ENCODE measurements at regions not wholly inside any gene's neighbourhood (a gene's known extent, or its start where the extent isn't known, plus 50 kb on each side); places are given as distances from the start of the nearest gene placed in this dataset.

DNA sequence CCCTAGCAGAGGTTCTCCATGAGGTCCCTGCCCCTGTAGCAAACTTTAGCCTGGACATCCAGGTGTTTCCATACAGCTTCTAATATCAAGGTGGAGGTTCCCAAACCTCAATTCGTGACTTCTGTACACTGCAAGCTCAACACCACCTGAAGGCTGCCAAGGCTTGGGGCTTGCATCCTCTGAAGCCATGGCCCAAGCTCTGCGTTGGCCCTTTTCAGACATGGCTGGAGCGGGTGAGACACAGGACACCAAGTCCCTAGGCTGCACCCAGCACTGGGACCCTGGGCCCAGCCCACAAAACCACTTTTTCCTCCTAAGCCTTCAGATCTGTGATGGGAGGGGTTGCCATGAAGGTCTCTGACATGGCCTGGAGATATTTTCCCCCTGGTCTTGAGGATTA is 1292.0 kb downstream of the CDH8 start:
- TF ChIP-seq, protein P1, sequence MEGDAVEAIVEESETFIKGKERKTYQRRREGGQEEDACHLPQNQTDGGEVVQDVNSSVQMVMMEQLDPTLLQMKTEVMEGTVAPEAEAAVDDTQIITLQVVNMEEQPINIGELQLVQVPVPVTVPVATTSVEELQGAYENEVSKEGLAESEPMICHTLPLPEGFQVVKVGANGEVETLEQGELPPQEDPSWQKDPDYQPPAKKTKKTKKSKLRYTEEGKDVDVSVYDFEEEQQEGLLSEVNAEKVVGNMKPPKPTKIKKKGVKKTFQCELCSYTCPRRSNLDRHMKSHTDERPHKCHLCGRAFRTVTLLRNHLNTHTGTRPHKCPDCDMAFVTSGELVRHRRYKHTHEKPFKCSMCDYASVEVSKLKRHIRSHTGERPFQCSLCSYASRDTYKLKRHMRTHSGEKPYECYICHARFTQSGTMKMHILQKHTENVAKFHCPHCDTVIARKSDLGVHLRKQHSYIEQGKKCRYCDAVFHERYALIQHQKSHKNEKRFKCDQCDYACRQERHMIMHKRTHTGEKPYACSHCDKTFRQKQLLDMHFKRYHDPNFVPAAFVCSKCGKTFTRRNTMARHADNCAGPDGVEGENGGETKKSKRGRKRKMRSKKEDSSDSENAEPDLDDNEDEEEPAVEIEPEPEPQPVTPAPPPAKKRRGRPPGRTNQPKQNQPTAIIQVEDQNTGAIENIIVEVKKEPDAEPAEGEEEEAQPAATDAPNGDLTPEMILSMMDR (conservative IDR thresholded peaks at IDR 0.05; ENCODE audit: low read length), result no peak
- DNase-seq (ENCODE audit: low read depth), result no peak
- no peak overlapping the region for H3K4me3 ChIP-seq (ENCODE audit: low read length)

DNA sequence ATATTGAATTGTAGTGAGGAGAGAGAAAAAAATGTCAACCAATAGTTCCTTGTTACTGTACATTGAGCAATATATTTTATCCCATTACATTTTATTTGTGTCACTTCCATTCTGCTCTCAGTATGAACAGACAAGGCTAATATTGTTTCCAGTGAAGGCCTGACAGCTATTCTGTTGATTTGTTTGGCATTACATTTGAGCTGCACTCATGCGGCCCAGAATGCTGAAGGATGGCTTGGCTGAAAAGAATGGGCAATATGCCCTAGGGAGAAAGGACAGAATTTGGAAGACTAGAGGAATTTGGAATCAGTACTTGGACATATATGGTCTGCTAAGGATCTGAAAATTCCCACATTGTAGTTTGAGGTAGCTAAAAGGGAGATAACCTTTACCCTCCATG is 1294.4 kb downstream of the CDH8 start:
- TF ChIP-seq, protein P1 (conservative IDR thresholded peaks at IDR 0.05; ENCODE audit: low read length), result no peak
- DNase-seq (ENCODE audit: low read depth), result no peak
- H3K4me3 ChIP-seq (ENCODE audit: low read length), result no peak overlapping the region

DNA sequence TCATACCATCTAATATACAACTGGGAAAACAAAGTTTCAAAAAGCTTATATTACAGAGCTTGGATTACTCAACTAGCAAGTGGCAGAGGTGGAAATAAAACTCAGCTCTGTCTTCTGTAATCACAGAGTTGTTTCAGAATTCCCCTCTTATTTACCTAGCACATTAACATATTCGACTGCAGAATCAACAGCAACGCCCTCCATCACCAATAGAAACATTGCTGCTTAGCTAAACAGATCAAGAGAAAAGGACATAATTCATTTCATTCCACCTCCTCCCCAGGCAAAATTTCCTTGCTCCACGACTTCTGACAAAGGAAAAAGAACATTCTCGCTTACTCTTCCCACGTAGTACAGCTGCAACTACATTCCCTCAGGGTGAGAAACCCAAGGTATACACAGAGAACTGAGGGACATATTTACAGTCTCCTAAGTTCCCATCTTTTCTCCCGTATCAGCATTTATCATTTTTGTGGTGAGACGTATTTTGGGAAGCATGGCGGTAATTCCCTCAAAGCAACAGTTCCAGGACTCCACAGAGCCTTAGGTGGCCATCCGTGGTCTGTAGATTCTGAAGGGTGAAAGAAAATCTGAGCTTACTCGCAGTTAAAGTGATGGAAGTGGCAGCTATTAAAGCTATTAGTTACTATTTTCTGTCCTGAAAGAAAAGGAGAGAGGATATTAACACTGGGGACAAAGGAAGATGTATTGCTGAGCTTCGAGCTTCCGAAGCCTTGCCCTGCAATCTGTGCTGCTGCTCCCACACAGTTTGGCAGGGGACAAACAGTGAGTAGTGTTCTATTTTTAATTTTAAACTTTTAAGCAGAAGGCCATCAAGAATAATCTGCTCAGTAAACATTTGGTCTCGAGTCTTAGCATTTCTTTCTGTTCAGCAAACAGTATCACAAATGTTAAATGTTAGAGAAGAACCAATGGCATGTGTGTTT is 1296.2 kb downstream of the CDH8 start:
- no peak overlapping the region for H3K4me3 ChIP-seq (ENCODE audit: low read length)
- TF ChIP-seq, protein P1 (conservative IDR thresholded peaks at IDR 0.05; ENCODE audit: low read length), result no peak
- no peak for DNase-seq (ENCODE audit: low read depth)

DNA sequence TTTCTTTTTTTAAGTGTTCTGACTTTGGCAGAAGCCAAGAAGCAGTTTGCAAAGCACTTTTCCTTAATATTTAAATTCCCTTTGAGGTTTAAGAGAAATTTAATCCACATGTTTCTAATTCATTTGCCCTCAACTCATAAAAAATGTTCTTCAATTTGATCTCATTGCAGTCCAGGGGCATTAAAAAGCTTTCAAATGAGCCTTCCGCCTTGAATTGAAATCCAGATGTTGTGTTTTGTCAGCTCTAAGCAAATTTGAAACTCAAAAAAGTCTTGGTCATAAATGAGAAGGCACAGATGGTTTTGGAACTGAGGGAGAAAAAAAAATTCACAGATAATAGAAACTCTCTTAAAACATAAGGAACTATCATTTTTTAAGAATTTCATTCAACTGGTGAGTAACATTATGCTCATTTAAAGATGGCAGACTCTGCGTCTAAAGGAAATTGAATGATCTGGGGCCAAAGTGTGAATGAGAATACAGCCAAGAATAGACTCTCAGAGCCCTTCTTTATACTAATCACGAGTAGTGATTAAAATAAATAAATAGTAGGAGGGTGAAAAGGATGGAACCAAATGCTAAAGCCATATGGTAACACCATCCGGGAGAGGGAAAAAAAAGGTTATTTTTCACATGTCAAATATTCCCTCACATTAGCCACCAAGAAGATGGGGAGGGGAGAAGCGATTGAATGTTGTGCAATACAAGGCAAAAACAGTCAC is 1304.7 kb downstream of the CDH8 start:
- H3K4me3 ChIP-seq (ENCODE audit: low read length), result no peak overlapping the region
- TF ChIP-seq, protein P1 (conservative IDR thresholded peaks at IDR 0.05; ENCODE audit: low read length), result no peak
- DNase-seq (ENCODE audit: low read depth), result peak; percentile 42

DNA sequence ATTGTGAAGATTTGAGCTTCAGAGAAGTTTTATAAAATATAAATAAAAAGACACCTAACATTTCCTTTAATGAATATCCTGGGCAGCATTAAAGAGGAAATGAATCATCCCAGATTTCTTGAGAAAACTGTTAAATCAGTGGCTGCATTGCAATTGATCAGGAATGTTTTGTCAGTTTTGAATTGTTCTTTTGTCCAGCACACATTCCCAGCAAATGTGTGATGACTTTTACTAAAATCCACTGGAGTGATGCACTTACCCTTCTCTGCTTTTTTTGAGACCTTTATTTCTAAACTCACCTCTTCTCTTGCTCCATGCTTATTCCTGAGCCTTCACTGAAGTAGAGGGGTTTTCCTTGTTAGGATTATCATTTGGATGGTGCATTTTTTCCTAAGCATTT is 1307.2 kb downstream of the CDH8 start:
- TF ChIP-seq, protein P1 (conservative IDR thresholded peaks at IDR 0.05; ENCODE audit: low read length), result no peak
- peak; percentile 49 for DNase-seq (ENCODE audit: low read depth)
- H3K4me3 ChIP-seq (ENCODE audit: low read length), result no peak overlapping the region

DNA sequence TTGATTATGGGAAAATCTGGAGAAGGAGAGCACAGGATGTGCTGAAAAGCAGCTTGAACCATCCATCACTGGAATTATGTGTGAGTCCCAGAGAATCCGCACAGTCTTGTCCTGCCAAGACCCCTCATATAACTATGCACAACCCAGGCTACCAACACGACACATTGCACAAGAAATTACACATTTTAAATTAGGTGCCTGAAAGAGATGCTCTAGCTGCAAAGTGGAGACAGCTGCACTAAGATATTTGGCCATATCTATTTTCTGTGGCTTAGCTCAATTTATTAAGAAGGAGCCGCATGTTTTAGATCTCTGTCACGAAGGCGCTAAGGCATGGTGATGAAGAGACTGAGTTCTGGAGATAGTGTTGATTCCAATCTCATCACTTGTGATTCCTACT is 1308.4 kb downstream of the CDH8 start:
- no peak overlapping the region for H3K4me3 ChIP-seq (ENCODE audit: low read length)
- TF ChIP-seq, protein P1 (conservative IDR thresholded peaks at IDR 0.05; ENCODE audit: low read length), result no peak
- peak; percentile 69 for DNase-seq (ENCODE audit: low read depth)

All from AG10803 (cell line).